Right atrium auricular region (tissue), 2 donors: ENCODE measurements at regions not wholly inside any gene's neighbourhood (a gene's known extent, or its start where the extent isn't known, plus 50 kb on each side); places are given as distances from the start of the nearest gene placed in this dataset.
A peak's percentile ranks its signal among the peaks of the same experiment; 100 is the strongest.

Source experiments
- DNase-seq: peaks from one replicate; pipeline ENCODE4 v3.0.0-alpha.2; 2019; ENCODE audit warnings: low spot score
- H3K27ac ChIP-seq, 2 donors: fragments of 200-600 bp; sonication (generic); 1 replicate in 1 of 2; 2 replicates in 1 of 2; pipeline ENCODE4 v1.5.1; 2016 to 2019
- H3K27me3 ChIP-seq, 2 donors: fragments of 200-600 bp; sonication (generic); one replicate each; pipeline versions ENCODE4 v1.5.1 to v1.6.0; 2017 to 2019
- H3K36me3 ChIP-seq: fragments of 200-600 bp; sonication (generic); one replicate; pipeline ENCODE4 v1.5.1; 2016
- H3K4me1 ChIP-seq, 2 donors: fragments of 200-600 bp; sonication (generic); one replicate each; pipeline versions ENCODE4 v1.5.1 to v1.6.0; 2017 to 2019
- H3K4me3 ChIP-seq, 2 donors: fragments of 200-600 bp; sonication (generic); 1 replicate in 1 of 2; 2 replicates in 1 of 2; pipeline ENCODE4 v1.5.1; 2017 to 2019; ENCODE audit warnings: mild to moderate bottlenecking in 1 of 2, moderate library complexity in 1 of 2
- H3K9me3 ChIP-seq, 2 donors: fragments of 200-600 bp; sonication (generic); one replicate each; pipeline ENCODE4 v1.5.1; 2019
- TF ChIP-seq, protein P1 (sequence below), 2 donors: fragments of 200-600 bp; sonication (generic); IDR thresholded peaks; one replicate each; pipeline ENCODE4 v1.5.1; 2019; ENCODE audit warnings: antibody characterized with exemption in 2 of 2

DNA sequence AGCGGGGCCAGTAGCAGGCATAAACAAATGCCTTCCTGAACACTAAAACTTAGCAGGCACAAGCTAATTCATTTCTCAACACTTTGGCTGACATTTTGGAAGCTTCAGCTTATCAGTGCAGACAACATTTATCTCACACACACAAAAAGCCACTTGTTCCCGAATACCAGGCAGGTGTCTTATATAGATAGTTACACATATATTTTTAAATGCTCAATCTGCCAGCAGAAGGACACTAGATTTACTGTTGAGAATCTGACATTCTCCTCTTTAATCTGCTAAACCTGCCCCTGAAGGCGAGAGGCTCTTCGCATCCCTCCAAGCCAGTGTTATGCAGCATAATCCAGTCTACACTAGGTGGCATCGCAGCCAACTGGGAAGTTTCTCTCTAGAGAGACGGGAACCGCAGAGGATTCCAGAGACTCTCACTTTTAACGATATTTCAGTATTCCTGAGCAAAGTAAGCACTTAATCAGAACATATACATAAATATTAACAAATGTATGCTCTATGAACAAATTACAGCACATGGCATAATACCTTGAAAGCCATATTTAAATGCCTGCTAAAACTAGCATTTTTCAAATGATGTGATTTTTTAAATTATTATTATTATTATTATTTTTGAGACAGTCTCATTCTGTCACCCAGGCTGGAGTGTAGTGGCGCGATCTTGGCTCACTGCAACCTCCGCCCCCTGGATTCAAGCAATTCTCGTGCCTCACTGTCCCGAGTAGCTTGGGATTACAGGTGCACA lies 90.2 kb upstream of the SCG2 start:
- no peaks in the 10 kb centered on the region for H3K36me3 ChIP-seq
- no peaks in the 10 kb centered on the region for H3K27me3 ChIP-seq
- no peak for DNase-seq
- no peaks in the 10 kb centered on the region for H3K4me1 ChIP-seq
- no peaks in the 10 kb centered on the region for H3K9me3 ChIP-seq
- TF ChIP-seq, protein P1, sequence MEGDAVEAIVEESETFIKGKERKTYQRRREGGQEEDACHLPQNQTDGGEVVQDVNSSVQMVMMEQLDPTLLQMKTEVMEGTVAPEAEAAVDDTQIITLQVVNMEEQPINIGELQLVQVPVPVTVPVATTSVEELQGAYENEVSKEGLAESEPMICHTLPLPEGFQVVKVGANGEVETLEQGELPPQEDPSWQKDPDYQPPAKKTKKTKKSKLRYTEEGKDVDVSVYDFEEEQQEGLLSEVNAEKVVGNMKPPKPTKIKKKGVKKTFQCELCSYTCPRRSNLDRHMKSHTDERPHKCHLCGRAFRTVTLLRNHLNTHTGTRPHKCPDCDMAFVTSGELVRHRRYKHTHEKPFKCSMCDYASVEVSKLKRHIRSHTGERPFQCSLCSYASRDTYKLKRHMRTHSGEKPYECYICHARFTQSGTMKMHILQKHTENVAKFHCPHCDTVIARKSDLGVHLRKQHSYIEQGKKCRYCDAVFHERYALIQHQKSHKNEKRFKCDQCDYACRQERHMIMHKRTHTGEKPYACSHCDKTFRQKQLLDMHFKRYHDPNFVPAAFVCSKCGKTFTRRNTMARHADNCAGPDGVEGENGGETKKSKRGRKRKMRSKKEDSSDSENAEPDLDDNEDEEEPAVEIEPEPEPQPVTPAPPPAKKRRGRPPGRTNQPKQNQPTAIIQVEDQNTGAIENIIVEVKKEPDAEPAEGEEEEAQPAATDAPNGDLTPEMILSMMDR (IDR thresholded peaks at IDR 0.05) = peak in 1 of 2 donors; percentile 73
- no peak overlapping the region for H3K4me3 ChIP-seq
- H3K27ac ChIP-seq = no peak overlapping the region

DNA sequence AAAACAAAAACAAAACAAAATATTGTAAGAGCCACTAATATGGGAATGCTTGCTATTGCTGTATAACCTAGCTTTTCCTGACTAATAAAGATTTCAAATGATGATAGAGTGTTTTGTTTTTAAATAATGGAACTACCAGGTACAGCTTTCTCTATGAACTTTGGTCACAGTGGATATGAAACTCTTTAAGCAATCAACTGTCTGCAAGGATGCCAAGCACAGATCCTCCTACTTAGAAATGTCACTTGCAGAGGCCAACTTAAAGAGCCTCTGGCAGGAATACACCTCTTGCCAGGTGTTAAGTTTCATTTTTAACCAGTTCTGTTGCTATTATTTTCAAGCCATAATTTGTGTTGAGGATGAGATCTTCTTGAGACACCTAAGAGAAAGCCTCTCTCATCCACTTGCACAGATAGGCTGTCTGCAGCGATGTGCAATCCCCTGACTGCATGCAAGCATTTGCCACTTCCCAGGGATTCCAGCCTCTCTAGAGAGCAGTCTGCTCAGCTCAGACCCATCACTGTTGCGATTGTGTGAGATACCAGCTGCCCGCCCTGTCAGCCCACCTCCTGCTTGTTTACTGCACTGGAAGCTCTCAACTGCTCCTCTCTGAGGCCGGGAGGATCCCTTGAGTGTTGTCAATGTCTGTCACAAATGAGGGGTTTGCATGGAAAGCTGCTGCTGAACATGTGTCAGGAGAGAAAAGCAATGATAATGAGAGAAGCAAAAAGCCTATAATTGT lies 86.1 kb upstream of the SCG2 start:
- H3K36me3 ChIP-seq = no peaks in the 10 kb centered on the region
- H3K27ac ChIP-seq = no peak overlapping the region
- no peaks in the 10 kb centered on the region for H3K4me1 ChIP-seq
- no peak overlapping the region for H3K4me3 ChIP-seq
- H3K27me3 ChIP-seq = no peaks in the 10 kb centered on the region
- no peaks in the 10 kb centered on the region for H3K9me3 ChIP-seq
- TF ChIP-seq, protein P1 (IDR thresholded peaks at IDR 0.05) = no peak
- no peak for DNase-seq

DNA sequence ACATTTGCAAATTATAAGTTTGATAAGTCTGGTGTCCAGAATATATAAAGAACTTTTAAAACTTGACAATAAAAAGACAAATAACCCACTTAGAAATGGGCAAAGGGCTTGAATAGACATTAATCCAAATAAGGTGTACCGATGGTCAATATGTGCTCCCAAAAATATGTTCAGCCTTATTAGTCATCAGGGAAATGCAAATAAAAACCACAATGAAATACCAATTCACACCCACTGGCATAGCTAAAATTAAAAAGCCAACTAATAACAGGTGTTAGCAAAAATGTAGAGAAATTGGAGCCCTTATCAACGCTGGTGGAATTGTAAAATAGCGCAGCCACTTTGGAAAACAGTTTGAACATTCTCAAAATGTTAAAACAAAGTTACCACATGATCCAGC lies 79.0 kb upstream of the SCG2 start:
- no peak for DNase-seq
- TF ChIP-seq, protein P1 (IDR thresholded peaks at IDR 0.05) = no peak
- Histone ChIP-seq H3K9me3 (no peaks in the 10 kb centered on the region), H3K27ac (no peak overlapping the region), H3K27me3 (no peaks in the 10 kb centered on the region), H3K4me3 (no peak overlapping the region), H3K4me1 (no peaks in the 10 kb centered on the region), H3K36me3 (no peaks in the 10 kb centered on the region)

DNA sequence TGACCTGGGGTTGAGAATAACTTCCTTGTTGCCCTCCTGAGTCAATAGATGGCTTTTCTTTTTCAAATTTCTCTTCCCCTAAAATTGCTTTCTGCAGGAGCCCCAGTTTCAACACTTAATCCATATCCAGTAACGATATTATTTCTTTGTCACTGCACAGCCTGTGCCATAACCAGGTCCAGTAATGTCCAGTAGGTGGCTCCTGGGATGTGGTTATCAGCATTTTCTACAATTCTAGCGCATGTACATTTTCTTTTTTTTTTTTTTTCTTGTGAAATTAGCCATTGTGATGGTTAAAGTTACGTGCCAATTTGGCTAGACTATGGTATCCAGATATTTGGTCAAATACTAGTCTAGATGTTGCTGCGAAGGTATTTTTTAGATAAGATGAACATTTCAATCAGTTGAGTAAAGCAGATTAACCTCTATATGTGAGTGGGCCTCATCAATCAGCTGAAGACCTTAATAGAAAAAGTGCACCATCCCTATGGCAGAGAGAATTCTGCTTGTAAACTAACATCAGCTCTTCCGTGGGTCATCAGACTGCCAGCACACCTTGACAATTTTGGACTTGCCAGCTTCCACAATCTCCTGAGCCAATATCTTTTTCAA lies 72.9 kb upstream of the SCG2 start:
- Histone ChIP-seq H3K27me3 (no peaks in the 10 kb centered on the region), H3K27ac (no peak overlapping the region), H3K9me3 (no peaks in the 10 kb centered on the region), H3K36me3 (no peaks in the 10 kb centered on the region), H3K4me1 (no peaks in the 10 kb centered on the region), H3K4me3 (no peak overlapping the region)
- DNase-seq = no peak
- TF ChIP-seq, protein P1 (IDR thresholded peaks at IDR 0.05) = peak in 1 of 2 donors; percentile 62

DNA sequence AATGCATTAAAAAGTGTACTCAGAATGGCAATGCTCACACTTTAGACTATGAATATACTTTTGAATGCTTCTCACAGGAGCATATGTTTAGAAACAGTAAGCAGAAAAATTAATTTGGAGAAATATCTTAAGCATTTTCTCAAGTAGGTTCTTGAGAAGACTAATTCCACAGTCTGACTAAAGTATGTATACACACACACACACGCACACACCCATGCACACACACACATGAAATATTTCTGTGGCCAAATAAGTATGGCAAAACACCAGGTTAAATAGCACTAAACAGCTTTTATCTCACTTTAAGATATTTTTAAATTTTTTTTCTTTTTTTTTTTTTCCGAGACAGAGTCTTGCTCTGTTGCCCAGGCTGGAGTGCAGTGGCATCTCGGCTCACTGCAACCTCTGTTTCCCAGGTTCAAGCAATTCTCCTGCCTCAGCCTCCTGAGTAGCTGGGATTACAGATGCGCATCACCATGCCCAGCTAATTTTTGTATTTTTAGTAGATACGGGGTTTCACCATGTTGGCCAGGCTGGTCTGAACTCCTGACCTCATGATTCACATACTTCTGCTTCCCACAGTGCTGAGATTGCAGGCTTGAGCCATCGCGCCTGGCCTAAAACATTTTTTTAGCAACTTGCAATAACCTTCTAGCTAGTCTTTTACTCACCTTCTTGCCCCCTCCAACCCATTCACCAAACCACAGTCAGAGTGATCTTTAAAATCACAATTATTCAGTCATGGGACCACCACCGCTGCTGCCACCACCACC lies 67.5 kb upstream of the SCG2 start:
- H3K36me3 ChIP-seq = no peaks in the 10 kb centered on the region
- DNase-seq = no peak
- H3K4me3 ChIP-seq = no peak overlapping the region
- H3K9me3 ChIP-seq = no peaks in the 10 kb centered on the region
- no peak overlapping the region for H3K27ac ChIP-seq
- no peaks in the 10 kb centered on the region for H3K4me1 ChIP-seq
- TF ChIP-seq, protein P1 (IDR thresholded peaks at IDR 0.05) = no peak
- no peaks in the 10 kb centered on the region for H3K27me3 ChIP-seq
